ENCODE measurements at regions not wholly inside any gene's neighbourhood (a gene's known extent, or its start where the extent isn't known, plus 50 kb on each side); places are given as distances from the start of the nearest gene placed in this dataset.

- TF ChIP-seq ZNF324 (tag by site-specific recombination; IDR thresholded peaks at IDR 0.05) (no peak), ZNF670 (tag by site-specific recombination; IDR thresholded peaks at IDR 0.05; ENCODE audit: low read depth) (no peak), ZFHX2 (tag by site-specific recombination; conservative IDR thresholded peaks at IDR 0.05) (0 out of 2 replicates have a peak, but pooled peaks have one; percentile 21), GLIS1 (tag by site-specific recombination; IDR thresholded peaks at IDR 0.05) (no peak)
These were observed 88.4 kb upstream of the CDK6 start (continued) for GRCh38 chr7:92924800-92925199.

- no peak overlapping the region for H3K27ac ChIP-seq (ENCODE audit: extremely low read depth, low read depth, low read length)
These were observed 80.9 kb upstream of the CDK6 start for GRCh38 chr7:92917230-92917629.

GRCh38 chr7:92916770-92917224 is 80.4 kb upstream of the CDK6 start:
- POLR2A ChIA-PET = interaction anchor here (1.2 to 1.6 kb wide), 2 partner anchors 9 to 80 kb away, joined by 4 to 5 read pairs; partner anchors contain the start of gene CDK6
- CTCF ChIA-PET = interaction anchor here (0.7 kb wide), 2 partner anchors 13 to 23 kb away, joined by 3 read pairs; no protein-coding TSS in a partner anchor
- TF ChIP-seq ZNF473 (tag by site-specific recombination; IDR thresholded peaks at IDR 0.05) = no peak
- TF ChIP-seq SCRT2 (tag by site-specific recombination; IDR thresholded peaks at IDR 0.05) = no peak
- TF ChIP-seq AEBP2 (tag by site-specific recombination; IDR thresholded peaks at IDR 0.05; ENCODE audit: borderline replicate concordance) = no peak
- no peak for TF ChIP-seq KLF1 (tag by site-specific recombination; IDR thresholded peaks at IDR 0.05)
- 0 out of 2 replicates have a peak, but pooled peaks have one; percentile 26 for TF ChIP-seq ZXDB (tag by site-specific recombination; IDR thresholded peaks at IDR 0.05)
- TF ChIP-seq HOXD13 (CRISPR knock-in tag; IDR thresholded peaks at IDR 0.05; ENCODE audit: borderline replicate concordance) = peak; percentile 9; the same call in 1 of the 2 replicates
- TF ChIP-seq ZNF549 (tag by site-specific recombination; IDR thresholded peaks at IDR 0.05) = no peak
- TF ChIP-seq FEZF1 (tag by site-specific recombination; IDR thresholded peaks at IDR 0.05) = peak; percentile 26; the same call in 1 of the 2 replicates
- no peak for TF ChIP-seq ZNF211 (tag by site-specific recombination; IDR thresholded peaks at IDR 0.05; ENCODE audit: low read depth)
- peak; percentile 90 for TF ChIP-seq PRDM6 (tag by site-specific recombination; IDR thresholded peaks at IDR 0.05)
- TF ChIP-seq ZNF175 (tag by site-specific recombination; IDR thresholded peaks at IDR 0.05) = no peak
- TF ChIP-seq ZBTB17 (tag by site-specific recombination; IDR thresholded peaks at IDR 0.05) = peak; percentile 41; the same call in 1 of the 2 replicates
- TF ChIP-seq ZNF639 (tag by site-specific recombination; IDR thresholded peaks at IDR 0.05) = no peak
- peaks cover 10% of the 10 kb centered on the region; the same call in 1 of the 2 replicates for H3K4me1 ChIP-seq (ENCODE audit: control insufficient read depth, insufficient read depth, low read length)
- no peak overlapping the region for H3K4me3 ChIP-seq (ENCODE audit: low read depth, low read length)
- no peaks in the 10 kb centered on the region for H3K36me3 ChIP-seq (ENCODE audit: control insufficient read depth in 2 of 2, insufficient read depth in 1 of 2, low read length in 2 of 2)
- no peak overlapping the region for H3K27ac ChIP-seq (ENCODE audit: extremely low read depth, low read depth, low read length)
- no peaks in the 10 kb centered on the region for H3K9me3 ChIP-seq (ENCODE audit: control insufficient read depth, insufficient read depth, low read depth, low read length)

More at GRCh38 chr7:92917230-92917629, 80.9 kb upstream of the CDK6 start:
- H3K36me3 ChIP-seq (ENCODE audit: control insufficient read depth in 2 of 2, insufficient read depth in 1 of 2, low read length in 2 of 2) = no peaks in the 10 kb centered on the region
- CTCF ChIA-PET = interaction anchor here (0.7 kb wide), 2 partner anchors 12 to 23 kb away, joined by 3 read pairs; no protein-coding TSS in a partner anchor
- H3K9me3 ChIP-seq (ENCODE audit: control insufficient read depth, insufficient read depth, low read depth, low read length) = no peaks in the 10 kb centered on the region
- no peak for TF ChIP-seq ZNF221 (tag by site-specific recombination; IDR thresholded peaks at IDR 0.05; ENCODE audit: borderline replicate concordance)
- no peak for TF ChIP-seq ZNF2 (tag by site-specific recombination; IDR thresholded peaks at IDR 0.05)
- TF ChIP-seq KLF10 (tag by site-specific recombination; IDR thresholded peaks at IDR 0.05) = no peak
- TF ChIP-seq ZNF560 (tag by site-specific recombination; IDR thresholded peaks at IDR 0.05; ENCODE audit: borderline replicate concordance) = no peak
- no peak for TF ChIP-seq HOXD13 (CRISPR knock-in tag; IDR thresholded peaks at IDR 0.05; ENCODE audit: borderline replicate concordance)
- no peak for TF ChIP-seq ZNF18 (tag by site-specific recombination; IDR thresholded peaks at IDR 0.05)
- H3K4me3 ChIP-seq (ENCODE audit: low read depth, low read length) = no peak overlapping the region
- POLR2A ChIA-PET = interaction anchor here (1.2 to 1.6 kb wide), 2 partner anchors 9 to 81 kb away, joined by 4 to 5 read pairs; partner anchors contain the start of gene CDK6
- H3K4me1 ChIP-seq (ENCODE audit: control insufficient read depth, insufficient read depth, low read length) = peaks cover 10% of the 10 kb centered on the region; the same call in 1 of the 2 replicates
